HL-60 (cell line): ENCODE measurements at regions not wholly inside any gene's neighbourhood (a gene's known extent, or its start where the extent isn't known, plus 50 kb on each side); places are given as distances from the start of the nearest gene placed in this dataset.

Experiments used
- DNase-seq, 2 experiments: peaks; one replicate each; pipeline ENCODE4 v3.0.0-alpha.2; 2010 to 2020; ENCODE audit warnings: low read depth in 1 of 2, low spot score in 1 of 2
- H3K27ac ChIP-seq: fragments of 250-450 bp; sonication (Bioruptor Pico); replicated peaks from 2 replicates; pipeline ENCODE4 v1.5.1; 2020; ENCODE audit warnings: mild to moderate bottlenecking, moderate library complexity
- H3K27me3 ChIP-seq: fragments of 250-450 bp; sonication (Bioruptor Pico); 2 replicates; pipeline ENCODE4 v1.5.1; 2021; ENCODE audit warnings: mild to moderate bottlenecking, moderate library complexity; ENCODE audit not compliant: insufficient read depth, poor library complexity, severe bottlenecking
- H3K4me3 ChIP-seq: replicated peaks from 2 replicates; pipeline ENCODE4 v1.5.1; 2011; ENCODE audit warnings: mild to moderate bottlenecking, control low read depth, low read length; ENCODE audit not compliant: insufficient read depth
- CTCF ChIP-seq: IDR thresholded peaks from one replicate; pipeline ENCODE4 v1.5.1; 2011; ENCODE audit warnings: low read length, control low read depth, inconsistent platforms; ENCODE audit not compliant: insufficient read depth
- GABPA ChIP-seq: IDR thresholded peaks from 2 replicates; pipeline ENCODE4 v1.6.1; 2012; ENCODE audit warnings: low read depth
- POLR2AphosphoS5 ChIP-seq: IDR thresholded peaks from 2 replicates; pipeline ENCODE4 v1.6.1; 2012; ENCODE audit warnings: low read depth
- REST ChIP-seq: IDR thresholded peaks from 2 replicates; pipeline ENCODE4 v1.6.1; 2012; ENCODE audit warnings: low read depth; ENCODE audit not compliant: insufficient replicate concordance
- SPI1 ChIP-seq: IDR thresholded peaks from 2 replicates; pipeline ENCODE4 v1.6.1; 2012; ENCODE audit warnings: low read depth, mild to moderate bottlenecking, borderline replicate concordance

GRCh38 chr6:141107591-141108160, 1025.0 kb upstream of the GJE1 start:
- DNase-seq: no peak
- no peaks in the 10 kb centered on the region for H3K27me3 ChIP-seq
- TF ChIP-seq GABPA (no peak), POLR2AphosphoS5 (no peak), CTCF (no peak), REST (no peak), SPI1 (no peak)
- no peak overlapping the region for H3K27ac ChIP-seq
- H3K4me3 ChIP-seq: no peak overlapping the region

- H3K27me3 ChIP-seq: no peaks in the 10 kb centered on the region
- no peak overlapping the region for H3K4me3 ChIP-seq
- DNase-seq: no peak
- H3K27ac ChIP-seq: no peak overlapping the region
- TF ChIP-seq CTCF (no peak), REST (no peak), GABPA (no peak), SPI1 (no peak), POLR2AphosphoS5 (no peak)
Measured at GRCh38 chr6:141105481-141105880, 1027.2 kb upstream of the GJE1 start.

GRCh38 chr6:141103246-141103645, 1029.5 kb upstream of the GJE1 start:
- Histone ChIP-seq H3K4me3 (no peak overlapping the region), H3K27ac (no peak overlapping the region), H3K27me3 (no peaks in the 10 kb centered on the region)
- DNase-seq: no peak
- TF ChIP-seq POLR2AphosphoS5 (no peak), REST (no peak), SPI1 (no peak), GABPA (no peak), CTCF (no peak)
